Body of pancreas (tissue), 4 donors: ENCODE measurements at regions not wholly inside any gene's neighbourhood (a gene's known extent, or its start where the extent isn't known, plus 50 kb on each side); places are given as distances from the start of the nearest gene placed in this dataset.

Source experiments
- POLR2A ChIP-seq, 3 donors: fragments of 450-650 bp; IDR thresholded peaks; one replicate each; pipeline ENCODE4 v1.6.1; 2016; ENCODE audit warnings: antibody characterized with exemption in 3 of 3, mild to moderate bottlenecking in 2 of 3
- TF ChIP-seq, protein P1 (sequence below), 7 experiments: fragments of 450-650 bp in 4 of 7; fragments of 200-600 bp in 3 of 7; sonication (generic) in 3 of 7; IDR thresholded peaks; one replicate each; pipeline ENCODE4 v1.5.1; 2016 to 2019; ENCODE audit warnings: antibody characterized with exemption in 7 of 7

DNA sequence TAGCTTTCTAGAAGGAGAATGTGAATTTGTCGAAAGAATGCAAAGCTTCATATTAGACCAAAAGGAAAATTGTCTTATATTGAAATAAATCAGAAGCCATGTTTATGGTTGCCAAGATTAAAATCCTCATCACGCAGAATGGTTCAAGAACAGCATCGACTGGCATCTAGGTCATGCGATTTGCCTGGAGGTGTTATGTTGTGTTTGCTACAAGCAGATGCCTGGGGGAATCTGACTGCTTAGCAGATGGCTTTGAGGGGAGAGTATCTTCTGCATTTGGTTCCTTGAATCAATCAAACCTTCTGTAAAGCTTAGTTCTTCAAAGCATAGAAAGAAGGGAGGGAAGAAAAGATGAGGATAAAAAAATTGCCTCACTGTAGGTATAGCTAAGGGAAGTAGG, 585.8 kb downstream of the QKI start:
- TF ChIP-seq, protein P1, sequence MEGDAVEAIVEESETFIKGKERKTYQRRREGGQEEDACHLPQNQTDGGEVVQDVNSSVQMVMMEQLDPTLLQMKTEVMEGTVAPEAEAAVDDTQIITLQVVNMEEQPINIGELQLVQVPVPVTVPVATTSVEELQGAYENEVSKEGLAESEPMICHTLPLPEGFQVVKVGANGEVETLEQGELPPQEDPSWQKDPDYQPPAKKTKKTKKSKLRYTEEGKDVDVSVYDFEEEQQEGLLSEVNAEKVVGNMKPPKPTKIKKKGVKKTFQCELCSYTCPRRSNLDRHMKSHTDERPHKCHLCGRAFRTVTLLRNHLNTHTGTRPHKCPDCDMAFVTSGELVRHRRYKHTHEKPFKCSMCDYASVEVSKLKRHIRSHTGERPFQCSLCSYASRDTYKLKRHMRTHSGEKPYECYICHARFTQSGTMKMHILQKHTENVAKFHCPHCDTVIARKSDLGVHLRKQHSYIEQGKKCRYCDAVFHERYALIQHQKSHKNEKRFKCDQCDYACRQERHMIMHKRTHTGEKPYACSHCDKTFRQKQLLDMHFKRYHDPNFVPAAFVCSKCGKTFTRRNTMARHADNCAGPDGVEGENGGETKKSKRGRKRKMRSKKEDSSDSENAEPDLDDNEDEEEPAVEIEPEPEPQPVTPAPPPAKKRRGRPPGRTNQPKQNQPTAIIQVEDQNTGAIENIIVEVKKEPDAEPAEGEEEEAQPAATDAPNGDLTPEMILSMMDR (IDR thresholded peaks at IDR 0.05), result no peak
- no peak for TF ChIP-seq POLR2A (IDR thresholded peaks at IDR 0.05)
